ENCODE measurements at regions not wholly inside any gene's neighbourhood (a gene's known extent, or its start where the extent isn't known, plus 50 kb on each side); places are given as distances from the start of the nearest gene placed in this dataset.

GRCh38 chr4:182023469-182023868 is 219.7 kb upstream of the TENM3 start:
- no peak for TF ChIP-seq CTCF (IDR thresholded peaks at IDR 0.05)
- no peak for TF ChIP-seq POLR2A (IDR thresholded peaks at IDR 0.05; ENCODE audit: low read depth)

Data from esophagus muscularis mucosa (tissue), 3 donors.